Kidney (tissue), 13 donors: ENCODE measurements at regions not wholly inside any gene's neighbourhood (a gene's known extent, or its start where the extent isn't known, plus 50 kb on each side); places are given as distances from the start of the nearest gene placed in this dataset.
"Not testable (repeated sequence)": the region's sequence is repeated elsewhere in the genome, so short reads cannot be mapped to it uniquely, and the experiment has no call there.

ENCODE experiments used
- DNase-seq, 5 donors: peaks; one replicate each; pipeline ENCODE4 v3.0.0-alpha.2; 2013 to 2020
- FAIRE-seq: peaks from 2 replicates; lab custom pipeline; 2012; peaks lifted over from hg19 to GRCh38; lab: Jason Lieb, UNC
- H3K27ac ChIP-seq, 2 donors: one replicate each; pipeline ENCODE4 v1.7.0; 2013; ENCODE audit warnings: low read depth in 2 of 2, low read length in 2 of 2, inconsistent platforms in 1 of 2
- H3K27me3 ChIP-seq: one replicate; pipeline ENCODE4 v1.7.1; 2013; ENCODE audit warnings: low read length, inconsistent platforms; ENCODE audit not compliant: control insufficient read depth, insufficient read depth
- H3K36me3 ChIP-seq, 3 donors: one replicate each; pipeline versions ENCODE4 v1.7.0 to v1.7.1; 2013; ENCODE audit warnings: low read length in 3 of 3, control low read depth in 1 of 3, inconsistent platforms in 1 of 3; ENCODE audit not compliant: insufficient read depth in 3 of 3, control insufficient read depth in 2 of 3
- H3K4me1 ChIP-seq, 3 donors: one replicate each; pipeline versions ENCODE4 v1.7.0 to v1.7.1; 2013; ENCODE audit warnings: low read length in 3 of 3, inconsistent platforms in 1 of 3, low read depth in 1 of 3; ENCODE audit not compliant: control insufficient read depth in 2 of 3, insufficient read depth in 2 of 3
- H3K4me3 ChIP-seq, 3 donors: one replicate each; pipeline versions ENCODE4 v1.7.0 to v1.8.1; 2013; ENCODE audit warnings: low read length in 3 of 3, control low read depth in 1 of 3, inconsistent platforms in 1 of 3
- H3K9ac ChIP-seq, 3 donors: one replicate each; pipeline versions ENCODE4 v1.7.0 to v1.7.1; 2013; ENCODE audit warnings: low read length in 3 of 3, control low read depth in 1 of 3, inconsistent platforms in 1 of 3
- H3K9me3 ChIP-seq, 3 donors: one replicate each; pipeline versions ENCODE4 v1.7.0 to v1.7.1; 2013; ENCODE audit warnings: low read length in 3 of 3, control low read depth in 1 of 3, inconsistent platforms in 1 of 3; ENCODE audit not compliant: control insufficient read depth in 2 of 3, insufficient read depth in 1 of 3
- CTCF ChIP-seq: IDR thresholded peaks from 3 replicates; pipeline ENCODE4 v1.5.1; 2012; ENCODE audit warnings: mild to moderate bottlenecking, moderate library complexity, borderline replicate concordance; ENCODE audit not compliant: insufficient read depth; ENCODE audit errors: extremely low read depth
- intact Hi-C: fragments of 100-400 bp; cut with DNase I; formaldehyde crosslinking; loops from one replicate; pipeline ENCODE4 v1.11.1; 2022
- donor health status: control.
- donor health status: control.
- donor health status: control.
- donor health status: control.
- donor health status: control.
- donor health status: DM: yes; HTN: yes; CAD: no.
- donor health status: Normal renal cell carcinoma (clear cell type).

- no peak for TF ChIP-seq CTCF
- intact Hi-C loops = no loop called here
- peak overlapping the region; percentile 2 to 13 for H3K27ac ChIP-seq
- H3K36me3 ChIP-seq = no peaks in the 10 kb centered on the region
- FAIRE-seq = no peak
- no peaks in the 10 kb centered on the region for H3K9me3 ChIP-seq
- H3K9ac ChIP-seq = no peak overlapping the region
- H3K4me3 ChIP-seq = no peak overlapping the region
- H3K4me1 ChIP-seq = peaks cover 0 to 10% (median 9%) of the 10 kb centered on the region in 3 donors
- no peak for DNase-seq
- peaks cover 4% of the 10 kb centered on the region for H3K27me3 ChIP-seq
Observed at GRCh38 chr14:103192246-103192840, 69.1 kb downstream of the TNFAIP2 start.

- intact Hi-C loops, FAIRE-seq: not testable (repeated sequence)
Observed at GRCh38 chr14:103192861-103193260, 69.6 kb downstream of the TNFAIP2 start.

GRCh38 chr14:103193491-103193890 lies 70.2 kb downstream of the TNFAIP2 start:
- H3K9ac ChIP-seq, DNase-seq, FAIRE-seq, H3K9me3 ChIP-seq, H3K36me3 ChIP-seq, H3K4me3 ChIP-seq, intact Hi-C loops, H3K27me3 ChIP-seq: not testable (repeated sequence)
- Histone ChIP-seq H3K27ac (peak overlapping the region in 1 of 2 donors; percentile 59), H3K4me1 (peaks cover 0 to 11% (median 9%) of the 10 kb centered on the region in 3 donors)

More at GRCh38 chr14:103192861-103193260, 69.6 kb downstream of the TNFAIP2 start:
- not testable (repeated sequence) for H3K4me3 ChIP-seq, H3K27me3 ChIP-seq, H3K9ac ChIP-seq, H3K36me3 ChIP-seq, H3K27ac ChIP-seq, H3K9me3 ChIP-seq
- peaks cover 0 to 10% (median 9%) of the 10 kb centered on the region in 3 donors for H3K4me1 ChIP-seq
- peak in 1 of 5 donors; percentile 2 for DNase-seq

- intact Hi-C loops = no loop called here
- no peak overlapping the region for H3K9ac ChIP-seq
- H3K4me3 ChIP-seq = no peak overlapping the region
- H3K36me3 ChIP-seq = no peaks in the 10 kb centered on the region
- H3K4me1 ChIP-seq = peaks cover 0 to 14% (median 8%) of the 10 kb centered on the region in 3 donors
- peak in 2 of 5 donors; percentile 3 to 7 for DNase-seq
- TF ChIP-seq CTCF = no peak
- H3K27ac ChIP-seq = no peak overlapping the region
- no peak for FAIRE-seq
- H3K27me3 ChIP-seq = no peaks in the 10 kb centered on the region
- H3K9me3 ChIP-seq = no peaks in the 10 kb centered on the region
Observed at GRCh38 chr14:103194256-103195045, 71.2 kb downstream of the TNFAIP2 start.
